ENCODE measurements at regions not wholly inside any gene's neighbourhood (a gene's known extent, or its start where the extent isn't known, plus 50 kb on each side); places are given as distances from the start of the nearest gene placed in this dataset.

DNA sequence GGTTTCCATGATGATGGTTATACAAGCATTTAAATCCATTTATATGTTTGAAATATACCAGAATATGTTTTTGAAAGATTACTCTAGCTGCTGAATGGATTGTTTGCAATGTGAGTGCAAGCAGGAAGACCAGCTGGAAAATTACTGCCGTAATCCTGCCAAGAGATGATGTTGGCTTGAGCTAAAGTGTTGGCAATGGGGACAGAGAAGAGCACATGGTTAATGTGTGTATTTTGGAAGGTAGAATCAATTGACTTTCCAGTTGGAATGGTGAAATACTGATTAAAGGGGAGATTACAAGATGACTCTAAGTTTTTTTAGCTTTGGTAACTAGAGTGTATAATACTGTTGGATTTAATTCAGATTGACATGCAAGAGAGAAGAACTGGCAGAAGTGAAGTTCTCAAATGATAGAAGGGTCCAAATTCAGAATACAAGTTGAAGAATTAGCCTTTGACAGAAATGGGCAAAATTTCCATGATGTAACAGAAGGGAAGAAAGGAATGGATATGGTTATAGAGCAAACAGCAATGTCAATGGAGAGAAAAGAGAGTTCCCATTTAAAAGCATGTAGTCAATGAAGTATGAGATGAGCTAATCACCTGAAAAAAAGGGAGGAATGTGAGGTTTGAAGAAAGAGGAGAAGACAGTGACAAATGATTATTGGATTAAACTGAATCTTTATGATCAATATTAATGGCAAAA, 422.0 kb downstream of the CDC14C start:
- H3K4me3 ChIP-seq (ENCODE audit: low read depth, low read length), result no peak overlapping the region
- DNase-seq (ENCODE audit: low read depth), result no peak
- no peak for TF ChIP-seq MAX (IDR thresholded peaks at IDR 0.05; ENCODE audit: low read depth, low read length)
- TF ChIP-seq, protein P1, sequence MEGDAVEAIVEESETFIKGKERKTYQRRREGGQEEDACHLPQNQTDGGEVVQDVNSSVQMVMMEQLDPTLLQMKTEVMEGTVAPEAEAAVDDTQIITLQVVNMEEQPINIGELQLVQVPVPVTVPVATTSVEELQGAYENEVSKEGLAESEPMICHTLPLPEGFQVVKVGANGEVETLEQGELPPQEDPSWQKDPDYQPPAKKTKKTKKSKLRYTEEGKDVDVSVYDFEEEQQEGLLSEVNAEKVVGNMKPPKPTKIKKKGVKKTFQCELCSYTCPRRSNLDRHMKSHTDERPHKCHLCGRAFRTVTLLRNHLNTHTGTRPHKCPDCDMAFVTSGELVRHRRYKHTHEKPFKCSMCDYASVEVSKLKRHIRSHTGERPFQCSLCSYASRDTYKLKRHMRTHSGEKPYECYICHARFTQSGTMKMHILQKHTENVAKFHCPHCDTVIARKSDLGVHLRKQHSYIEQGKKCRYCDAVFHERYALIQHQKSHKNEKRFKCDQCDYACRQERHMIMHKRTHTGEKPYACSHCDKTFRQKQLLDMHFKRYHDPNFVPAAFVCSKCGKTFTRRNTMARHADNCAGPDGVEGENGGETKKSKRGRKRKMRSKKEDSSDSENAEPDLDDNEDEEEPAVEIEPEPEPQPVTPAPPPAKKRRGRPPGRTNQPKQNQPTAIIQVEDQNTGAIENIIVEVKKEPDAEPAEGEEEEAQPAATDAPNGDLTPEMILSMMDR (IDR thresholded peaks at IDR 0.05; ENCODE audit: low read depth, low read length), result no peak

DNA sequence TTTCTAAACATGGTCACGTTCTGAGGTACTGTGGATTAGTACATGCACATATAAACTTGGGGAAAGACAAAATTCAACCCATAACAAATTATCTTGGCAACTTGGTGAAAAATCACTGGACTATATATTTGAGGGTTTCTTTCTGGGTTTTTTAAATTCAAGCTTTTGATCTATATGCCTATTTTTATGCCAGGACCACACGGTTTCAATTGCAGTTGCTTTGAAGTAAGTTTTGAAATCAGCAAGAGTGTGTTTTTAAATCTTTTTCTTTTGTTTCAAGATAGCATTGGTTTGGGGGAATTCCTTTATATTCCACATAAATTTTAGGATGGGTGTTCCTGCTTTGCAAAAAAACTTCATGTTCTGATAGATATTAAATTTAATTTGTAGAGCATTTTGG, 406.4 kb upstream of the VWC2 start:
- no peak for DNase-seq (ENCODE audit: low read depth)
- TF ChIP-seq MYC (IDR thresholded peaks at IDR 0.05; ENCODE audit: low read depth, low read length) (no peak), MAX (IDR thresholded peaks at IDR 0.05; ENCODE audit: low read depth, low read length) (no peak)
- no peak overlapping the region for H3K4me3 ChIP-seq (ENCODE audit: low read depth, low read length)

DNA sequence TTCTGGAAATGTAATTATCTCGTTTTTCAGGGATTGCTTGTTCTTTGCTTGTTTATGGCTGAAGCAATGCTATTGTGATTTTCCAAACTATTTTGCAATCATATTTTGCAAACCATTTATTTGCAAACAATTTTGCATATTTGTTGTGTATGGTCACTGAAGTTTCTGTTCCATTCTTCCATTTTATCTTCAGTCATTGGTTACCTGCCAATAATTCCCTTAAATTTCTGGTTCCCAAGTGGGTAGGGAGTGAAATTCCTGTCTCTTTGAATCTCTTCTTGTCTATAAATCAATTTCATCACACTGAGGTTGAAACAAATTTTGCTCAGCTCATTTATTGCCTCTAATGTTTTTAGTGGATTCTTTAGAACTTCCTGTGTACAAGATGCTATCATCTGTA, 401.7 kb upstream of the VWC2 start:
- no peak for DNase-seq (ENCODE audit: low read depth)
- TF ChIP-seq MAX (IDR thresholded peaks at IDR 0.05; ENCODE audit: low read depth, low read length), result no peak
- TF ChIP-seq POLR2A (IDR thresholded peaks at IDR 0.05; ENCODE audit: extremely low read depth, insufficient read length), result no peak
- no peak for TF ChIP-seq MYC (IDR thresholded peaks at IDR 0.05; ENCODE audit: low read depth, low read length)
- TF ChIP-seq, protein P1 (IDR thresholded peaks at IDR 0.05; ENCODE audit: low read depth, low read length), result no peak
- no peak overlapping the region for H3K4me3 ChIP-seq (ENCODE audit: low read depth, low read length)

DNA sequence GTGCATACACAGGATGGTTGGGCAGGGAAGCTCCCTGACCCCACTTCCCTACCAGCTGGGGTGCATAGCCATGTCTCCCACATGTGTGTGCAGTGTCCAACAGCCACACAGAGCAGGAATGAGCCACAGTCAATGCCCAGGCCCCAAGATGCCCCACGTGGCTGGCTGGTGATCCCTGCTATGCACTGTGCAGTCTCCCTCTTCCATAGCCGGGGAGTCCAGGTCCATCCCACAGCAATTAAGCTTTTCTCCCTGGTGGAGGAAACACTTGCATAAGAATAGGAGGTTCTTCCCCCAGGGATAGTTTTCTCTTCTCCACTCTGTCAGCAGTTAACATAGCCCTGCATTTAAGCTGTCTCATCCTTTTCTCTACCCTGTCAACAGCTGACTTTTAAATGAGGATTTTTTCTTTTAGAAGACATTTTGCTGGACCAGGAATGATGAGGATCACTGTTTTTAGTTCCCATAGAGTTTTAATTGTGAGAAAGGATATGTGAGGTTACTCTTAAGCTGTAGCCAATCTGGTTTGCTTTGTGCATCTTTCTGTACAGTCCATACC, 396.5 kb upstream of the VWC2 start:
- no peak for DNase-seq (ENCODE audit: low read depth)
- no peak overlapping the region for H3K4me3 ChIP-seq (ENCODE audit: low read depth, low read length)

GRCh38 chr7:49386792-49387191, 386.6 kb upstream of the VWC2 start:
- DNase-seq (ENCODE audit: low read depth), result no peak
- TF ChIP-seq MYC (IDR thresholded peaks at IDR 0.05; ENCODE audit: low read depth, low read length) (no peak), MAX (IDR thresholded peaks at IDR 0.05; ENCODE audit: low read depth, low read length) (no peak), POLR2A (IDR thresholded peaks at IDR 0.05; ENCODE audit: extremely low read depth, insufficient read length) (no peak)
- TF ChIP-seq, protein P1 (IDR thresholded peaks at IDR 0.05; ENCODE audit: low read depth, low read length), result no peak
- H3K4me3 ChIP-seq (ENCODE audit: low read depth, low read length), result no peak overlapping the region

More for the DNA sequence above, 396.5 kb upstream of the VWC2 start:
- TF ChIP-seq MYC (IDR thresholded peaks at IDR 0.05; ENCODE audit: low read depth, low read length) (no peak), POLR2A (IDR thresholded peaks at IDR 0.05; ENCODE audit: extremely low read depth, insufficient read length) (no peak), MAX (IDR thresholded peaks at IDR 0.05; ENCODE audit: low read depth, low read length) (no peak)
- TF ChIP-seq, protein P1 (IDR thresholded peaks at IDR 0.05; ENCODE audit: low read depth, low read length), result no peak

- TF ChIP-seq POLR2A (IDR thresholded peaks at IDR 0.05; ENCODE audit: extremely low read depth, insufficient read length), result no peak
- TF ChIP-seq, protein P1 (IDR thresholded peaks at IDR 0.05; ENCODE audit: low read depth, low read length), result no peak
- TF ChIP-seq MAX (IDR thresholded peaks at IDR 0.05; ENCODE audit: low read depth, low read length), result no peak
- TF ChIP-seq MYC (IDR thresholded peaks at IDR 0.05; ENCODE audit: low read depth, low read length), result no peak
- DNase-seq (ENCODE audit: low read depth), result no peak
Observed at GRCh38 chr7:49389871-49390479, 383.5 kb upstream of the VWC2 start.

More at GRCh38 chr7:49389871-49390479, 383.5 kb upstream of the VWC2 start:
- H3K4me3 ChIP-seq (ENCODE audit: low read depth, low read length), result no peak overlapping the region
